Esophagus squamous epithelium (tissue), 5 donors: ENCODE measurements at regions not wholly inside any gene's neighbourhood (a gene's known extent, or its start where the extent isn't known, plus 50 kb on each side); places are given as distances from the start of the nearest gene placed in this dataset.

Experiments
- DNase-seq: peaks from one replicate; lab custom pipeline; 2025; lab: John Stamatoyannopoulos, UW
- H3K27ac ChIP-seq, 4 donors: fragments of 200-600 bp; sonication (generic); one replicate each; pipeline ENCODE4 v1.5.1; 2016 to 2019; ENCODE audit warnings: mild to moderate bottlenecking in 1 of 4
- H3K27me3 ChIP-seq, 4 donors: fragments of 200-600 bp; sonication (generic); 1 replicate in 3 of 4; 2 replicates in 1 of 4; pipeline versions ENCODE4 v1.5.1 to v1.6.0; 2017 to 2021; ENCODE audit warnings: antibody characterized with exemption in 1 of 4
- H3K36me3 ChIP-seq, 3 donors: fragments of 200-600 bp; sonication (generic); one replicate each; pipeline ENCODE4 v1.5.1; 2016 to 2019
- H3K4me1 ChIP-seq, 3 donors: fragments of 200-600 bp; sonication (generic); one replicate each; pipeline ENCODE4 v1.5.1; 2017 to 2019
- H3K4me3 ChIP-seq, 4 donors: fragments of 200-600 bp; sonication (generic); 1 replicate in 3 of 4; 2 replicates in 1 of 4; pipeline ENCODE4 v1.5.1; 2016 to 2019; ENCODE audit warnings: mild to moderate bottlenecking in 2 of 4, moderate library complexity in 1 of 4
- H3K9me3 ChIP-seq, 3 donors: fragments of 200-600 bp; sonication (generic); one replicate each; pipeline ENCODE4 v1.5.1; 2016 to 2019
- CTCF ChIP-seq, 6 experiments: fragments of 450-650 bp in 4 of 6; fragments of 200-600 bp in 2 of 6; sonication (generic) in 2 of 6; IDR thresholded peaks; one replicate each; pipeline ENCODE4 v1.5.1; 2016 to 2019; ENCODE audit warnings: antibody characterized with exemption in 6 of 6, mild to moderate bottlenecking in 4 of 6, moderate library complexity in 4 of 6
- POLR2A ChIP-seq, 4 donors: fragments of 450-650 bp; IDR thresholded peaks; one replicate each; pipeline ENCODE4 v1.6.1; 2017; ENCODE audit warnings: antibody characterized with exemption in 4 of 4, mild to moderate bottlenecking in 4 of 4, moderate library complexity in 3 of 4
- WGBS, 2 donors: methylation state at CpG; one replicate each; pipeline ENCODE4 v1.1.5; 2018; 5-methylcytosine and 5-hydroxymethylcytosine counted together
- intact Hi-C: fragments of 100-400 bp; cut with DNase I; formaldehyde crosslinking; loops from one replicate; pipeline ENCODE4 v1.15.0; 2022
- donor health status: DM: yes; HTN: yes; CAD: no.

GRCh38 chr12:92270521-92270920 is 124.9 kb upstream of the BTG1 start:
- no peaks in the 10 kb centered on the region for H3K36me3 ChIP-seq
- WGBS, 2 donors, result 55 to 67% methylated on average over 2 of the region's 2 CpGs
- no peak overlapping the region for H3K4me3 ChIP-seq
- H3K27me3 ChIP-seq, result no peaks in the 10 kb centered on the region
- no peaks in the 10 kb centered on the region for H3K9me3 ChIP-seq
- intact Hi-C loops, result no loop called here
- no peak for DNase-seq
- H3K4me1 ChIP-seq, result peaks cover 0 to 41% (median 0%) of the 10 kb centered on the region in 3 donors
- TF ChIP-seq CTCF (IDR thresholded peaks at IDR 0.05) (no peak), POLR2A (IDR thresholded peaks at IDR 0.05) (no peak)
- H3K27ac ChIP-seq, result peak overlapping the region in 2 of 4 donors; percentile 4 to 53

GRCh38 chr12:92268946-92269345 is 123.3 kb upstream of the BTG1 start:
- Histone ChIP-seq H3K4me3 (no peak overlapping the region), H3K9me3 (no peaks in the 10 kb centered on the region), H3K27ac (no peak overlapping the region), H3K36me3 (no peaks in the 10 kb centered on the region), H3K4me1 (peaks cover 0 to 41% (median 0%) of the 10 kb centered on the region in 3 donors), H3K27me3 (no peaks in the 10 kb centered on the region)
- intact Hi-C loops, result no loop called here
- TF ChIP-seq POLR2A (IDR thresholded peaks at IDR 0.05), result no peak
- TF ChIP-seq CTCF (IDR thresholded peaks at IDR 0.05), result no peak
- DNase-seq, result no peak

- no peak overlapping the region for H3K4me3 ChIP-seq
- intact Hi-C loops, result no loop called here
- no peaks in the 10 kb centered on the region for H3K36me3 ChIP-seq
- no peak for DNase-seq
- no peaks in the 10 kb centered on the region for H3K4me1 ChIP-seq
- TF ChIP-seq POLR2A (IDR thresholded peaks at IDR 0.05), result no peak
- TF ChIP-seq CTCF (IDR thresholded peaks at IDR 0.05), result no peak
- 88 to 94% methylated on average over 2 of the region's 2 CpGs for WGBS, 2 donors
- H3K27ac ChIP-seq, result no peak overlapping the region
- H3K27me3 ChIP-seq, result no peaks in the 10 kb centered on the region
- no peaks in the 10 kb centered on the region for H3K9me3 ChIP-seq
These were observed 116.0 kb upstream of the BTG1 start for GRCh38 chr12:92261692-92262091.

- Histone ChIP-seq H3K27me3 (no peaks in the 10 kb centered on the region), H3K27ac (no peak overlapping the region), H3K4me1 (no peaks in the 10 kb centered on the region), H3K4me3 (no peak overlapping the region), H3K9me3 (no peaks in the 10 kb centered on the region), H3K36me3 (no peaks in the 10 kb centered on the region)
- 86 to 92% methylated on average over 3 of the region's 3 CpGs for WGBS, 2 donors
- intact Hi-C loops, result no loop called here
- TF ChIP-seq CTCF (IDR thresholded peaks at IDR 0.05) (no peak), POLR2A (IDR thresholded peaks at IDR 0.05) (no peak)
- DNase-seq, result no peak
These were observed 115.4 kb upstream of the BTG1 start for GRCh38 chr12:92261071-92261470.

- Histone ChIP-seq H3K4me1 (no peaks in the 10 kb centered on the region), H3K27me3 (no peaks in the 10 kb centered on the region), H3K4me3 (no peak overlapping the region), H3K27ac (no peak overlapping the region), H3K9me3 (no peaks in the 10 kb centered on the region), H3K36me3 (no peaks in the 10 kb centered on the region)
- no peak for TF ChIP-seq POLR2A (IDR thresholded peaks at IDR 0.05)
- TF ChIP-seq CTCF (IDR thresholded peaks at IDR 0.05), result no peak
- 92 to 97% methylated on average over 2 of the region's 2 CpGs for WGBS, 2 donors
- intact Hi-C loops, result no loop called here
- DNase-seq, result no peak
These were observed 114.1 kb upstream of the BTG1 start for GRCh38 chr12:92259696-92260251.
